ENCODE measurements at regions not wholly inside any gene's neighbourhood (a gene's known extent, or its start where the extent isn't known, plus 50 kb on each side); places are given as distances from the start of the nearest gene placed in this dataset.
"Not testable (repeated sequence)": the region's sequence is repeated elsewhere in the genome, so short reads cannot be mapped to it uniquely, and the experiment has no call there.

DNA sequence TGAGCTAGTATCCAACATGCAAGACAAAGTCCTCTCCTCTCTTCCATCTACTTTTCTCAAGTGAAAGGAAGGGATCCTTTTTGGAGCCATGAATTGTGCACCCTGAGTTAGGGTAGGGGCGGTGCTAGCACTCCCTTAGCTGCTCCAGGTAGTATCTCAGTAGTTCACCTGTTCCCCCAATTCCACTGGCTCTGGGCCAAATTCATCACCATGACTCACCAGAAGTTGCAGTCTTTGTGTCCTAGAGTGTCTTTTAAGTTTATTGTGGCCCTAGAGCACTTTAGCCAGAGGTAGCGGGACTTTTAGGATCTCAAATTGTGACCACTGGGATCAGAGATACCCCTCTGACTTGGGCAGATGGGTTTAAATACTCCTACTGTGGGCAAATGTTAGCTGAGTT lies 398.6 kb upstream of the ANO5 start:
- TF ChIP-seq CTCF (IDR thresholded peaks at IDR 0.05; ENCODE audit: borderline replicate concordance, insufficient read depth, low read depth, low read length) = no peak

DNA sequence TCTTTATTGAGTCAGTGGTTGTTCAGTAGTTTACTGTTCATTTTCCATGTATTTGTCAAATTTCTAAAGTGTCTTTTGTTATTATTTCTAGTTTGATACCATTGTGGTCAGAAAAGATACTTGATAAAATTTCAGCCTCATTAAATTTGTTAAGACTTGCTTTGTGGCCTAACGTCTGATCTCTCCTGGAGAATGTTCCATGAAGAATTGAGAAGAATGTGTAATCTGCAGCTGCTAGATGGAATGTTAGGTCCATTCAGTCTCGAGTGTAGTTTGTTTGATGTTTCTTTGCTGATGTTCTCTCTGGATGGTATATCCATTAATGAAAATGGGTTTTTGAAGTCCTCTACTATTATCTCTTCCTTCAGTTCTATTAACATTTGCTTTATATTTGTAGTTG lies 394.7 kb upstream of the ANO5 start:
- TF ChIP-seq CTCF (IDR thresholded peaks at IDR 0.05; ENCODE audit: borderline replicate concordance, insufficient read depth, low read depth, low read length) = no peak
- H3K4me3 ChIP-seq (ENCODE audit: low read depth, low read length) = no peak overlapping the region

More for the DNA sequence above, 398.6 kb upstream of the ANO5 start:
- H3K4me3 ChIP-seq (ENCODE audit: low read depth, low read length) = no peak overlapping the region

GRCh38 chr11:21804523-21804922 lies 388.4 kb upstream of the ANO5 start:
- H3K4me3 ChIP-seq (ENCODE audit: low read depth, low read length) = not testable (repeated sequence)

DNA sequence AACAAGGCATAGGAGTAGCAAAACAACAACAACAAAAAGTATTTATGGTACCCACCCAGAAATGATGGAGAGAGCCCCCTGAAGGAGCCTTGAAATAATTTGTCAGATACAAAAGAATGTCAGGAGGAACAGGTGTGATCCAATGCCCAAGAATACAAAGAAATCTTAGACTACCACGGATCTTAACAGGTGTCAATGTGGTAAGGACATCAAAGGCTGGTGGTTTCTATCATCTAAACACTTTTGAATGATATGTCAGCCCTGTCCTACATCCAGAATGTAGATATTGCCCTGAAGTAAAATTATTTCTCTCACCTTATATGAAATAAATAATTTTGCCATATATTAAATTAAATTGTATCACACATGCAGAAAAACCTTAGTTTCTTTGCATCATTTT lies 386.4 kb upstream of the ANO5 start:
- TF ChIP-seq CTCF (IDR thresholded peaks at IDR 0.05; ENCODE audit: borderline replicate concordance, insufficient read depth, low read depth, low read length) = no peak
- no peak overlapping the region for H3K4me3 ChIP-seq (ENCODE audit: low read depth, low read length)

GRCh38 chr11:21806947-21807346 lies 385.9 kb upstream of the ANO5 start:
- H3K4me3 ChIP-seq (ENCODE audit: low read depth, low read length) = no peak overlapping the region
- TF ChIP-seq CTCF (IDR thresholded peaks at IDR 0.05; ENCODE audit: borderline replicate concordance, insufficient read depth, low read depth, low read length) = no peak

- no peak for TF ChIP-seq CTCF (IDR thresholded peaks at IDR 0.05; ENCODE audit: borderline replicate concordance, insufficient read depth, low read depth, low read length)
- no peak overlapping the region for H3K4me3 ChIP-seq (ENCODE audit: low read depth, low read length)
Measured at GRCh38 chr11:21807350-21807749, 385.5 kb upstream of the ANO5 start.

DNA sequence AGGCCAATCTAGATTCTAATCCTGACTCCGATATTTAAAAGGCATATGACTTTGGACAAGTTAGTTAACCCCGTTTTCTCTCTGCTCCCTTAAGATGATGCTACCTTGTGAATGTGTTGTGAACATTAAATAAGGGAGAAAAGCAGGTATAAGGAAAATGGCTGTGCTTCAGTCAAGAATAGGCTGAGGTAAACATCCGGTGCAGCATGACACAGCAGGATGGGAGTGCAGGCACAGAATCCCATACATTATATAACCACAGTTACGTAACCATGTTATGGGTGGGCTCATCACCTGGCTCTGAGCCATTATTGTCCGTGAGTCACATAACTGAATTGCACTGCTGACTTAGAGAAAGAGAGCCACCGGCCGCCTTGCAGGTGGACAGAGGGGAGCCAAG lies 382.2 kb upstream of the ANO5 start:
- no peak overlapping the region for H3K4me3 ChIP-seq (ENCODE audit: low read depth, low read length)
- no peak for TF ChIP-seq CTCF (IDR thresholded peaks at IDR 0.05; ENCODE audit: borderline replicate concordance, insufficient read depth, low read depth, low read length)

GRCh38 chr11:21811572-21811971 lies 381.3 kb upstream of the ANO5 start:
- no peak for TF ChIP-seq CTCF (IDR thresholded peaks at IDR 0.05; ENCODE audit: borderline replicate concordance, insufficient read depth, low read depth, low read length)
- no peak overlapping the region for H3K4me3 ChIP-seq (ENCODE audit: low read depth, low read length)

Measured in GM12875 (cell line).